GDM1 (cell line): ENCODE measurements at regions not wholly inside any gene's neighbourhood (a gene's known extent, or its start where the extent isn't known, plus 50 kb on each side); places are given as distances from the start of the nearest gene placed in this dataset.
A peak's percentile ranks its signal among the peaks of the same experiment; 100 is the strongest.
"Not testable (repeated sequence)": the region's sequence is repeated elsewhere in the genome, so short reads cannot be mapped to it uniquely, and the experiment has no call there.

Experiments
- DNase-seq: peaks from one replicate; lab custom pipeline; 2025; lab: John Stamatoyannopoulos, UW

DNA sequence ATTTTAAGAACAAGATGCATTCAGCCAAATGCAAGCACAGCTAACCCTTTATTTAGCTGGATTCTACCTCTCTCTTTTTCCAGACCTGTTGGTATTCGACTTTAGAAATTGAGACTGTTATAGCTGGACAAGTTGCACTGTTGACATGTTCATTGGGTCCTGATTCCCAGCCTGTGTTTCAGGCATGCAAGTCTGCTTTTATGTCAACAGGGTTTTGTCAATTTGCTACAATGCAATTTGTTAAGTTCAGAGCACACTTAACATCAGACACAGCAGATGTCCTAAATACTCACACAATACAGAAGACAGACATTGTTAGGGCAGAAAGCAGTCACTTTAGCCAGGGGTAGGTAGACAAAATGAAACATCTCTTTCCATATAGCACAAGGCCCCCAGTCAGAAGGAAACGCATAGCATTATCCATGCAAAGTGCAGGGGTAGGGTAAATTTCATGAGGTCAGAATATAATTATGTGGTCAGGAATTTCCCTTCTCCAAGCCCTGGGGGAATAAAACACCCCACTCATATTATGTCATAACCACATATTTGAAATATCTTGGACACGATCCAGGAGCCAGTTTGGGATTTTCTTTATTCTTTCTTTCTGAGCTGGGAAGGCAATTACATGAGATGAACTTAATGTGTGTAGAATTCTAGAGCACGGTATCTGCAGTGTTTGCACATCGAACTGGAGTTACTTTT lies 504.1 kb downstream of the NTRK3 start:
- DNase-seq, result no peak

DNA sequence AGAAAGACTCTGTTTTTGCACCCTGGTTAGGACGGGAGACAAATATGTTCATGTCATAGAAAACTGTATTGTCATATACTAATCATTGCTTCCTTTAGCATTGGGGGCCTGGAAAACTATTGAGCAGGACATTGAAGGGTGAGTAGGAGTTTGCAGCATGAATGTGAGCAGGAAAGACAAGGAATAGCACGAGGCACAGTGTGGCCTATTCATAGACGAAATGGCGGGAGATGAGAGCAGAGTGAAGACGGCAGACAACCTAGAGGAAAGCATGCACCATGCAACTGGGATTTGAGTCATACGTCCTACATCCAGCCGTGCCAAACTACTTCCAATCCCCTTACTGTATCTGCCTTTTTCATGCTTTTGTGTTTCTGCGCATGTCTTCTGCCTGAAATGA lies 508.1 kb downstream of the NTRK3 start:
- DNase-seq, result no peak

GRCh38 chr15:87747087-87747486 lies 509.5 kb downstream of the NTRK3 start:
- no peak for DNase-seq

DNA sequence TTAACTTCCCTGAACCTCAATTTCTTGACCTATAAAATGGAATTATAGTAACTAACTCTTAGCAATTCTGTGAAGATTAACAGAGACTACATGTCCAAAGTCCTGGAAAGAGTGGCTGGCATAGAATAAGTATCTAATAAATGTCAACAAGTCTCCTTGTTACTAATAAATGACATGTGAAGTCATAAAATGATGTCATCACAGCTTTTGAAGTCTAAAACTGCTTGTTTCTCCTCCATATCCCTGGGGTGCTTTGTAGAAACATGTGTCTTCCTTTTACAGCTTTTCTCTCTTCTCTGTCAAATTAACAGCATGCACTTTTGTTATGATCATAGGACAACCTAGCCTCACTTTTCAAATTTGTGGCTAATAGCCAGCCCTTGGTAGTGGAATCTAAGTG lies 510.2 kb downstream of the NTRK3 start:
- no peak for DNase-seq

GRCh38 chr15:87744815-87745214 lies 511.7 kb downstream of the NTRK3 start:
- DNase-seq, result no peak

- no peak for DNase-seq
These were observed 513.0 kb downstream of the NTRK3 start for GRCh38 chr15:87743562-87743961.

DNA sequence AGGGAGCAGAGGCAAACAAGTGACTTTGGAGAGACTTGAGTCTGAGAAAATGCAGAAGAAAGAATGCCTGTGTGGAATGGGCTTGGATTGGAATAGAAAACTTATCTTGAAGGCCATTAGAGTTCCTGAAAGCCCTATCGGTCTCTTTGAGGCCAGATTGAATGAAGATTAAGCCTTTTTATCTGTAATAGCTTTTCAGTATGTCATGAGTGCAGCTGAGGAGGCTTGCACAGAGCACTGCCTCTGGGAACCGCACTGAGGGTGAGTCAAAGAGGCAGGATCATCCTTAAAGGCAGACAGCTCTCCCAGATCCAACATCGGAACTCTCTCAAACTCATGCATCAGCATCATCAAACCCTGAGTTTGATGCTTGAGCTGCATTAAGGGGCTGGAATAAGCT lies 515.2 kb downstream of the NTRK3 start:
- no peak for DNase-seq

DNA sequence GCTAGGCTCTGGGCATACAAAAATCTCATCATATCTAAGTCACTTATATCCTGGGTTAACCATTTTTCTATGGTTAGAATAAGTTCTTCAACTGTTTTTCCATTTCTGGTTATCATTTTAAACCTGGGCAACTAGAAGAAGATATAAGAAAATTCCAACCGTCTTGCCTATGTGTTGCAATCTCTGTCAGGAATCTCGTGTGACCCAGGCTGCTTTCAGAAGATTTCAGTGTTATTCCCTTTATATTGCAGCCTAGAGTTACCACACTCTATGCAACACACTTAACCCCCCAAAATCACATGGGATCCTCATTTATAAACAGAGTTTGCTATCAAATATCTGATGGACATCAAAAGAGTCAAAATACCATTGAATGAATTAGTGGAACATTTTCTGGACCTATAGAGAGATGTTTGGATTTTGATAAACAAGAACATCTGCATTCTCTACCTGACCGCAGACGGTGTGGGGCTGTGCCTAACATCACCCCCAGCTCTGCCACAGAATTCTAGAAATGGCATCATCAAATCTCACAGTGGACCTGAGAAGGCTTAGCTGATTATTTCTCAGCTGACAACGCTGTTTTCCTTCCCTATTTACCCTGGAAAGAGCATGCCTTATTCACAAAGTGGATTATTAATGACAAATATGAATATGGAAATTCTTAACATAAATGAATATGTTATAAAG lies 515.7 kb downstream of the NTRK3 start:
- no peak for DNase-seq

- no peak for DNase-seq
These were observed 516.7 kb downstream of the NTRK3 start for GRCh38 chr15:87739866-87740265.

DNA sequence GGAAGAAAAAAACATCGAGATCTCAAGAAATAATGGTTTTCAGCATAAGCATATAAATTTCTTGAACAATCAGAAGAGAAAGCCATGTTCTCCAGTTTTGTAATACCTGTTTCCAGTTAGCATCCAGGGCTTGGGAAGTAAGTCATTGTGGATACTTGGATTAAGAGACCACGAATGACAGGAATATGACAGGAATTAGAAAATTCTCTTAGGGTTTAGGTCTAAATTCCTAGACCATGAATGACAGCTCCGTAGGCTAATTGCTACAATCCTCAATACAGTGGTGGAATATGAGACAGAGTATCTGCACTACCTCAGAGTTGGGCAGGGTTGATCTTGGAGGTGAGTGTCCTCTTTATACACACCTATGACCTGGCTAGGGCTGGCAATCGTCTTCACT lies 517.5 kb downstream of the NTRK3 start:
- no peak for DNase-seq

GRCh38 chr15:87737460-87737859 lies 519.1 kb downstream of the NTRK3 start:
- not testable (repeated sequence) for DNase-seq

- DNase-seq, result no peak
These were observed 519.6 kb downstream of the NTRK3 start for GRCh38 chr15:87736891-87737389.

DNA sequence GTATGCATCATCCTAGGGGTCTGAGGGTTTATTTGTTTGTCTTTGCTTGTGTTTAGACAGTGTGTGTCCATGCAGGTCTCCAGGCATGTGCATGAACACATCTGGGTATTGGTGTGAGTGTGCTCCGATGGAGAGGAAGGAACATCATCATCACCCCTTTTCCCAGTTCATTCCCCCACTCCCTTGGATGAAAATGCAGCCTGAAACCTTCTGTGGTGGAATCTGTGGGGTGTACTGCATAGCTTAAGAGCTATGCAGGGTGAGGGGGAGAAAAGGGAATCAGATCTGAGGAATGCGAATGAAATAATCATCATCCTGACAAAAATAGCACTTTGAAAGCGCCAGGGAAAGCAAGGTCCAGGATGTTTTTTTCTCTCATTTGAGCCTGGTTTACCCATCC lies 520.1 kb downstream of the NTRK3 start:
- no peak for DNase-seq

GRCh38 chr15:87735522-87735921 lies 521.0 kb downstream of the NTRK3 start:
- DNase-seq, result no peak

- no peak for DNase-seq
These were observed 521.8 kb downstream of the NTRK3 start for GRCh38 chr15:87734571-87735373.

GRCh38 chr15:87733977-87734376 lies 522.6 kb downstream of the NTRK3 start:
- no peak for DNase-seq

- no peak for DNase-seq
These were observed 523.0 kb downstream of the NTRK3 start for GRCh38 chr15:87733541-87733941.

GRCh38 chr15:87732976-87733375 lies 523.6 kb downstream of the NTRK3 start:
- no peak for DNase-seq

DNA sequence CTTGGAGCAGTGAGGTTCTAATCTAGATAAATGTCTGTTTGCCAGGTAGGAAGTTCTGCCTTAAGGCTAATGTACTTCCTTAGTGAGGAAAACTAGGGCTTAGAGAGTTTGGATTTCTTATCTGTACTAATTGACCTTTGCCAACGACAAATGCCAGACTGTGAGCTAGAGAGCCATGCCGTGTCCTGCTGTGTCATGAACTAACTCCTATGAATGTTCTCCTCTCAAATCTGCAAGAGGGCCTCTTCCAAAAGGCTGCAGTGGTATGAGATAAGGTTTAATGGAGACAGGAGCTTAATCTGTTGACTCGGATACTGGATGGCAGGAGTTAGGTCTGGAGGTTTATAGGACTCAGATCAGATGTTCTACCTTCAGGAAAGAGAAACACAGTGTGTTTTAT lies 524.9 kb downstream of the NTRK3 start:
- no peak for DNase-seq

GRCh38 chr15:87730706-87731105 lies 525.8 kb downstream of the NTRK3 start:
- DNase-seq, result no peak

- DNase-seq, result no peak
These were observed 527.5 kb downstream of the NTRK3 start for GRCh38 chr15:87728998-87729397.

DNA sequence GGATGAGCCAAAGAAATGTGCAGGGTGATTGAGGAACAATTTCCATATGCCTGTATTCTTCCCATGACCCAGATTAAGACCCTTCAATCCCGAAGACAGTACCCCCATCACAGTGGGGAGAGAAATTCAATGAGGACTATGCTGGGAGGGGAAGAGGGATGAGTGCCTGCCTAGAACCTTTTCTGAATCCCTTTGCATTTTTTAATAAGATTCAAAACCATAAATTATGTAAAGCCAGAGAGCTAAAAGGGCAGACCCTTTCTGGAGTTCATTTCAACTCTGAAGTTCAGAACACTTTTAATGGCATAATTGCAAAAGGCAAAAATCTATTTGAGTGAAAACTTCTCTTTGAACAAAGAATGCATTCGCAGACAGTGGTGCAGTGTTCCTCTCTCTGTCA lies 529.5 kb downstream of the NTRK3 start:
- no peak for DNase-seq

DNA sequence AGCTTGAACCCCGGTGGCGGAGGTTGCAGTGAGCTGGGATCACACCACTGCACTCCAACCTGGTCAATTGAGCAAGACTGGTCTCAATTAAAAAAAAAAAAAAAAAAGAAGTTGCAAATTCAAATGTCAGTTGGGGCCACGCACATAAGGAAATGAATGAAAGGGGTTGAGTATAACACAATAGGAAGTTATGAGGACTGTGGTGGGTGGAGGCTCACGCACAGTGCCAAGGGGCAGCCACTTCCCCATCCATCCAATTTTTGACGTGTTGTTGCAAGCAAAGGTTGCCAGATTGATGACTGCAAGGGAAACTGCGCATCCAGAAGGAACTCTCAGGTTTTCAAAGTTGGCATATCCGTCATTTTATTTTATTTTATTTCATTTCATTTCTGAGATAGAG lies 532.2 kb downstream of the NTRK3 start:
- peak; percentile 53 for DNase-seq
